Right lobe of liver (tissue), 4 donors: ENCODE measurements at regions not wholly inside any gene's neighbourhood (a gene's known extent, or its start where the extent isn't known, plus 50 kb on each side); places are given as distances from the start of the nearest gene placed in this dataset.

Experiments used
- CTCF ChIP-seq, 4 donors: fragments of 200-600 bp in 3 of 4; fragments of 450-650 bp in 1 of 4; IDR thresholded peaks; one replicate each; pipeline versions ENCODE4 v1.5.1 to v1.8.0; 2016 to 2022; ENCODE audit warnings: antibody characterized with exemption in 4 of 4, mild to moderate bottlenecking in 2 of 4
- POLR2A ChIP-seq: fragments of 450-650 bp; IDR thresholded peaks from one replicate; pipeline ENCODE4 v1.6.1; 2017; ENCODE audit warnings: antibody characterized with exemption, mild to moderate bottlenecking
- donor health status: DM: no; HTN: no; CAD: no.
- donor health status: DM: no; HTN: no; CAD: no.
- donor health status: DM: no; HTN: yes; CAD: no.

- no peak for TF ChIP-seq CTCF (IDR thresholded peaks at IDR 0.05)
- no peak for TF ChIP-seq POLR2A
These were observed 1147.2 kb downstream of the VRK1 start for GRCh38 chr14:97944380-97944779.
